22Rv1 (cell line): ENCODE measurements at regions not wholly inside any gene's neighbourhood (a gene's known extent, or its start where the extent isn't known, plus 50 kb on each side); places are given as distances from the start of the nearest gene placed in this dataset.

Experiments used
- CTCF ChIP-seq: fragments of 450-650 bp; IDR thresholded peaks from 2 replicates; pipeline ENCODE4 v1.5.1; 2017; ENCODE audit warnings: mild to moderate bottlenecking
- ZFX ChIP-seq: fragments of 450-650 bp; IDR thresholded peaks from 2 replicates; pipeline ENCODE4 v1.6.1; 2017; ENCODE audit warnings: antibody characterized with exemption, borderline replicate concordance

GRCh38 chr5:66337626-66338226 is 193.6 kb downstream of the SREK1 start:
- TF ChIP-seq CTCF (no peak), ZFX (no peak)
